GM04504 (cell line): ENCODE measurements at regions not wholly inside any gene's neighbourhood (a gene's known extent, or its start where the extent isn't known, plus 50 kb on each side); places are given as distances from the start of the nearest gene placed in this dataset.

ENCODE experiments used
- DNase-seq: peaks from one replicate; pipeline ENCODE4 v3.0.0-alpha.2; 2012; ENCODE audit warnings: low read depth

DNA sequence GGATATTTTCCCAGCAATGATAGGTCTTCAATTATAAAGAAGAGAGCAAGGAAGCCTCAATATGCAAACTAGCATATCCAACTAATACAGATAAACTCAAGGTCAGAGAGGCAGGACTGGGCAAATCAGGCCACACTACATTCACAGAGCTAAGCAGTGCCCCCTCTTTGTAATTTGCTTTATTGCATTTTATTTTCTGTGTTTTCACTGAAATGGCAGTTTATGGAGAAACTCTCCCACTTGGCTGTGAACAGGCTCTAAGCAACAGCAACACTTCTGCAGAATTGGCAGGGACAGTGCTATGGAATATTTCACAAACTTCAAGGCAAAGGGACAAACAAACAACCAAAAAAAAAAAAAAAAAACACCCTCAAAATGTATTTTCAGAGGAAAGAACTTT lies 93.4 kb upstream of the SOD1 start:
- no peak for DNase-seq

DNA sequence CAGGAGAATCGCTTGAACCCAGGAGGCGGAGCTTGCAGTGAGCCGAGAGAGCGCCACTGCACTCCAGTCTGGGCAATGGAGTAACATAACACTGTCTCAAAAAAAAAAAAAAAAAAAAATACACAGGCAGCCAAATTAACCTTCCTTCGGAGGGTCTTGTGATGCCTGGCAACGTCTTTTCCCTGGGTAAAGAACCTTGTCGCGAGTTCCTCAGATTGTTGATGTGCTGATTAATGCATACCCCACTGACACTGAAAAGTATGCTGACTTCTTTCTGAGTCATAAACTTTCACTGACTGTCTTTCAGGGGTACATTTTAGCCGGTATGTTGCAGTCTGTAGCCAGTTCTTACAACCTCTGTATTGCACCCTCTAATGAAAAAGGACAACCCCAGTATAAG lies 95.1 kb upstream of the SOD1 start:
- no peak for DNase-seq

DNA sequence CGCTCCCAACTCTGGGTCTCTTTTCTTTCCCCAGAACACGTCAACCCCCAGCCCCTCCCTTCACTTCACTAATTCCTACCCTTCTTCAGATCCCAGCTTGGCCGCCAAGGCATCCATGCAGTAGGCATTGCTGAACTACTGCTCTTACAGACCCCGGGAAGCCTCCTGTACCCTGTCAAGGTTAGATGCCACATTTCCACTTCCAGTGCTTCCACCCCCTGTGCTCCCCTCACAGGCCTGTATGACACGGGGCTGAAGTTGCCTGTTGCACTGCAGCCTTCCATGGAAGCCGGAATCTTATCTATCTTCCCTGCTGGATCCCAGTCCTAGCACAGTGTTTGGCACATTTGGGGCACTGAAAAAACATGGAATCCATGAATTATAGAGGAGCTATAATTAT lies 99.0 kb upstream of the SOD1 start:
- DNase-seq = no peak

DNA sequence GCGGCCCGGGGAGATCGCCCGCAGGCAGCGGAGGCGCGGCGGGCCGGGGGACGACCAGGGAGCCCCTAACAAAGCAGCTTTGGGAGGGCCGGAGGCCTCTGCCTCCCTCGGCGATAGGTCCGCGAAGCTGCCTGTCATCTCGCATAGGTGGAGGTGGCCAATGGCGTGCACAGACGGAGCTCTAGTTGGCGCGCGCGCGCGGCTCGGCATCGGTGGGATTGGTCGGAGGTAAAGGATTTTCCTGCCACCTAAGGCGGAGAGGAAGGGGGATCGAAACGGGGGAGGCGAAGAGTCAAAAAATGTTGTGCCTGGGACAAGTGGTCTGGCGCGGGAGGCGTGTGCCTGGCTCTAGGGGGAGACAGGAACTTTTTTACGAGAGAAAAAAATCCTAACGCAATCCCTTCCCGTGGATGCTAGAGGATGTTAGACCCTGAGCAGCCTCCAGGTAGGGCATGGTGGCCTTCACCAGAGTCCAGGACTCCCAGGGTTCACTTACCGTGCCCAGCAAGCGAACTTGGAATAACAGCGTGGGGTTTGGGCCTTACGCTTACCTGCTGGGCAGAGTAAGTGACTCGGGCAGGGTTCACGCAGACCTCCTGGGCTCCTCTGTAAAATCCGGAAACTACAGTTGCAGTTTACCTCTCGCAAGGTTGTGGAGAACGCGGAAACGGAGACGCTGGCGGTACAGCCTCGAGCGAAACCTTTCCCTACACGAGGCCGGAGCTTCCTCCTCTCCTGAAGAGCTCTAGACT lies 99.9 kb upstream of the SOD1 start:
- peak; percentile 12 for DNase-seq

DNA sequence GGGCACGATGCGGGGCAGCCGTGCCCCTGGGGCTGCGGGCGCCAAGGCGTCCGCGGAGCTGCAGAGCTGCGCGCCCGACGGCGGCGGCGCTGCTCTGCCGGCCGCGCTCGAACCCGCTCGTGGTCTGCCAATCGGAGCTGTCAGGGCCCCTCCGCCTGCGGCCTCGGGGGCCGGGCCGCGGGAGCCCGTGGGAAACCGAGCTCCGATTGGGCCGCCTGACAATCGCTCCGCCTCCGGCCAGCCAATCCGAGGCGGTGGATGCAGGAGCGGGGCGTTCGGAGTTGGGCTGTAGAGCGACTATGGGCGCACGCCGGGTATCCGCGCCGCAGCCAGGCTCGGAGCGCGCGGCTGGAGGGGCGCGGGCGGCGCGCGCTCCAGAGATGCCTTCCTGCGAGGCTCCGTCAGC lies 100.5 kb upstream of the SOD1 start:
- peak; percentile 1 for DNase-seq

DNA sequence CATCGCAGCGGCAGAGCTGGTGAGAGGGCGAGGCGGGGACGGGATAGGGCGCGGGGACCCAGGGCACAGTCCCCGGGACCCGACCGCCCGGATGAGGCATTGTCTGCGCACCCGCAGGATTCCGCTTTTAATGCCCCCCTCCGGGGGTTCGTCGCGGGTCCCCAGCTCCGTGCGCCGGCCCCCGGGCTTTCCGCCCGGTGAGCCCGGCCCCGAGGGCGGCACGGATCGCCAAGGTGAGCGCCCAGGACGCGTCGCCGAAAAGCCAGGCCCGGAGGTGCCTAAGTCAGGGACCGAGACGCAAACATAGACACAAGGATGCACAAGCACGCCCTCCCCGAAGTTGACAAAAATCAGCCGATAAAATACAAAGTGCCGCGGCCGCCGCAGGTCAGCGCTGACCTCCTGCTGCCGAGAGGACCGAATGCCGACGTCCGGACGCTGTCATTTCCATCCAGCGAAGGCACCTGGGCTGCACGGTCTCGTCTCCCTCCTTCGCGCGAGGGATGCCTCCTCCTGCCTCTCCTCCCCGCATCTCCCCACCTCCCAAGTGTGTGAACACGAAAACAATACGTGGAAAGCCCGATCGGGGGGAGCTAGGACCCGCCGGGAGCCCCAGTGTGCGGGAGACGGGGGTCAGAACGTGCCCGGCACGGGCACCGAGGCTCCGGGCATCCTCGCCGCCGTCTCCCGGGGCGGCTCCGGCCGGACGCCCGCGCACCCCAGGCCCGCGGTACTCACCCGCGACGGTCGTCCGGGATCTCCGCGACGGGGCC lies 101.1 kb upstream of the SOD1 start:
- no peak for DNase-seq

DNA sequence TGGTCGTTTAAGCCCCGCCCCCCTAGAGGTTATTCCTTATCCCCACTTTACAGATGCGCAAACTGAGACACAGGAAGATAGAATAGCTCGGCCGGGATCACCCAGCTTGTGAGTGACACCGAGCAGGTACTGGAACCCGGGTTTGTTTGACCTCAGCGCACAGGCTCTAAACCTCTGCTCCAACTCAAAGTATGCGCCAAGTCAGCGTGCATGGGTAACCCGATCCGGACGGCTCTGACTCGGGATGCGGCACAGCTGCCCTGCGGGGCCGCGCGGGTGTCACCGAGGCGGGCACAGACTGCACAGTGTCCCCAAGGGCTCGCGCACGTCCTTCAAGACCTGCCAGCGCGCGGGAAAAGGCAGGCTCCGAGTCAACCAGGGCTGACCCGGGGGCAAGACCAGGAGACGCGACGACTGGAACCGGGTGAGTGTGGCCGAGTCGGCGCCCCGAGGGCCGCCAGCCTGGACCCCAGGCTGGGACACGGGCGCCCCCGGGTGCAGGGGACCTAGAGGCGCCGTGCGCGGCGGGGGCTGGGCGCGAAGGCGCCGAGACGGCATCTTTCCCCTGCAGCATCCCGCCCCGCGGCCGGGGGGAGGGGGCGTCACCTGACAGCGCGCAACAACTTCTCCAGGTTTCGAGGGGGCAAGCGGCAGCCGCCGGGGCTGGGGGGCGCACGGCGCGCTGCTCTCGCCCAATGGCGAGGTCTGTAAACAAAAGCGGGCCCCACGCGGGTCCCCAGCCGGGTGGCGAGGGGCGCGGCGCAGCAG lies 101.9 kb upstream of the SOD1 start:
- no peak for DNase-seq

DNA sequence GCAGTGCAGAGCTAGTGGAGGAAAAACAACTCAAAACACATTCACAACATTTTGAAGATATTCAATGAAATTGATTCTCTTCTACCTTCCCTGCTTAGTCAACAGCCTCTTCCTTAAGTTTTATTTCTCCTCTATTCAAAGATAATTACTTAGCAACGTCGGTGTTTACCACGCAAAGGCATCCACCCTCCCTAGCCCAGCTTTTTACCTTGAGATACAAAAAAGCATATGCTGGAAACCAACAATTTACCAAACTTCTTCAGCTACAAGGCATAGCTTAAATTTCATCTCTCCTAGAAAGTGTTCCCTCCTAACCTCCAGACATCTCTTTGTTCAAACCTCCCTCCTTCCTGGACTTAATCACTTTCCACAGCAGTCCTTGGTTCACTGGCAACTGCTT lies 102.8 kb upstream of the SOD1 start:
- DNase-seq = no peak

DNA sequence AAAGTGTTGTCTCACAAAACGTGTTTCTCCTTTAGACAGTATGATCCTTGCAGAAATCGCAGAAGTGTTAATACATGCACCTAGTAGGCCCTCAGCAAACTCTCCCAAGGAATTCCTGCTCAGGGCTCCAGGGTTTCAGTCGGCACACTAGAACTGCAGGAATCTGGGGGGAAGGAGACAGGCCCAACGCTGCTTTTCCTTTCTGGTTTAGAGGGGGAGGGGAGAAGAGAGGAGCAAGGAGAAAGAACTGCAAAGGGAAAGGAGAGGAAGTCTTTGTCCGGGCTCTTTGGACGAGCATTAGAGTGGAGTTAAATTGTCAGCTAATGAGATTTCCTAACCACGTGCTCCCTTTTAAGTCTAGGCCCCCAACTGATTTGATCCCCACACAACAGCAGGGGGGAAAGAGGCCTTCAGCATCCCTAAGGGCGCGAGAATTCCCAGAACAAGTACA lies 103.7 kb upstream of the SOD1 start:
- DNase-seq = no peak

DNA sequence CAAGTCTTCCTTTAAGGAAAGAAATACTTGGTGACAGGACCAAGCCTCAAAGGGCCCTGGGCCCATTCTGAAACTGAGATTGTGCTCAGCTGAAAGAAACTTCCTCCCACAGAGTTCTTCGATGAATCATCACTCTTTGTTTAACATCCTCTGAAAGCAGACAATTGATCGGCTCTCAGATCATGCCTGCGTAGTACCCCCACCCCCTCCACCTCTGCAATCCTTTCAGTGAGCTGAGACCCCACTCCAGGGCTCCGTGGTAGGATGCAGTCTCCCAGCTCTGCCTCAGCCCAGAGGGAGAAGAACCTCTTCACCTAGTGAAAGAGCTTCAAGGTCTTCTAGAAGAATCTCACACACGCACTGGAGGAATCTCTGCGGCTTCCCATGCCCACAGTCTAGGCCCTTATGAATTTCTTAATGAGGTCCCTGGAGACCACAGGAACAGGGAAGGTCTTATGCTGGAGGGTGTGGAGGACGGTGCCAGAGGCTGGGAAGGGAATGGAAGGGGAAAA lies 104.9 kb upstream of the SOD1 start:
- no peak for DNase-seq

DNA sequence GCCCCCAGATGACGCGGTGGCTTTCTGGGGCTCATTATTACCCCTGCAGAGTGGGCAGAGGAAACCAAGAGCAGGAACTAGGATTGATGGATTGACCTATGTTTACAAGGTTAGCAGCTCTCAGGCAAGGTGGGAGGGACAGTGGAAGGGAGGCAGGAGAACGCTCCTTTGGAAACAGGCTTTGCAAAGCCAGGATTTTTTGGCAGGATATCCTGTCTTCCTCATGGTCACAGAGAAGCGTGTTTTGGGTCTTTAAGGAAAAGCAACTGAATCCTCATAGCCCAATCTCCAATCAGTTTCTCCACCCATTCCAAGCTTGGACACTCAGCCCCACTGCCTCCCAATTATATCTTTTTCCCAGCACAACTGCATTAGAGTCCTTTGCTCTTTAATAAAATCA lies 105.6 kb upstream of the SOD1 start:
- DNase-seq = no peak

DNA sequence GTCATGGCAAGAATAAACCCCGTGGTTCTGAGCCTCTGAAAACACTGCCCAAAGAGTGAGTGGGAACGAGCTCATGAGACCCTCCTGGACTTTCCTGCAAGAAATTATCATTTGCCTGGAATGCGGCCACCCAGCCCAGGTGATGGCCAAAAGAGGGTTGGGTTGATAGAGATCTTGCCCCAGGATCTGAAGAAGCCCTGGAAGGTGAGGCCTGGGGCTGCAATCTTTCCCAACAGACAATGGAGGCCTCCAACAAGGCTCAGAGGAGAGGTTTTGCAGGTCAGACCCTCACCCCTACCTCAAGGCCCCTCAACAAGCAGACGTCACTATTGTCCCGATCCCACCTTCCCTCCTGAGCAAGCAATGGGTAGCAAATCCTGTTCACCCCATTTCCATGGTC lies 106.0 kb upstream of the SOD1 start:
- DNase-seq = no peak

DNA sequence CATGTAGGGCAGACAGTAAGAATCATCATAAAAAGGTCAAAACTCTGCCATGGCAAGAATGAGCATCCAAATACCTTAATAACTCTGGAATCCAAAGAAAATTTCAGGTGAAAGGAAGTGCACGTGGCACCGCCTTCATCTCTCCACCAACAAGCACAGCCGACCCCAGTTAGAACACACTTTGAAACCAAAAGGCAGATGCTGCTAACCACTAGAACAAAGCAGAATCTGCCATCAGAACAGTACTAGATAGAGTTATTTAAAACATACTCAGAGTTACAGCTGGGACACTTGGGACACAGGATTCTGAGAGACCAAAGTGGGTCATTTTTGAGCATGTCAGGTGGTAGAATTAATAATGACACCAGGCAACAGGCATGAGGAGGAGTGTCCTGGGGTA lies 106.7 kb upstream of the SOD1 start:
- DNase-seq = no peak

DNA sequence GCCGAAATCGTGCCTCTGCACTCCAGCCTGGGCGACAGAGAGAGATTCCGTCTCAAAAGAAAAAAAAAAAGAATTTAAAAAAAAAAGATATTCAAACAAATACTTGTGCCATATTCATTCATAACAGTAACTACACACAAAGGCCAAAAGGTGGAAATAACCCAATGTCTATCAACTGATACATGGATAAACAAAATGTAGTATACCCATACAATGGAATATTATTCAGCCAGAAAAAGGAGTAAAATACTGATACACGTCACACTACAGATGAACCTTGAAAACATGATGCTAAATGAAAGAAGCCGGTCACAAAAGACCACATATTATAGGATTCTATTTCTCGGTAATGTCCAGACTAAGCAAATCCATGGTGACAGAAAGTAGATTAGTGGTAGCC lies 109.4 kb upstream of the SOD1 start:
- DNase-seq = no peak

DNA sequence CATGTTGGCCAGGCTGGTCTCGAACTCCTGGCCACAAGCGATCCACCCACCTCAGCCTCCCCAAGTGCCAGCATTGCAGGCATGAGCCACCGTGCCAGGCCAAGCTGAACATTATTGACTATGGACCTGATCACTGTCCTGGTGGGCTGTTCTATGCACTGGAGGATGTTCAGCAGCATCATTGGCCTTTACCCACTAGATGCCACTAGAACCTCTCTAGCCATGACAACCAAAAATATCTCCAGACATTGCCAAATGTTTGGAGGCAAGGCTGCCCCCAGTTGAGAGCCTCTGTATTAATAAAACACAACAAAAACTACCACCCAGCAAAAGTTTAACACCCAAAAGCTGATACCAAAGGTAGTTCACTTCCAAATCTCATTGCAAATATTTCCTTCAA lies 110.8 kb upstream of the SOD1 start:
- DNase-seq = no peak

DNA sequence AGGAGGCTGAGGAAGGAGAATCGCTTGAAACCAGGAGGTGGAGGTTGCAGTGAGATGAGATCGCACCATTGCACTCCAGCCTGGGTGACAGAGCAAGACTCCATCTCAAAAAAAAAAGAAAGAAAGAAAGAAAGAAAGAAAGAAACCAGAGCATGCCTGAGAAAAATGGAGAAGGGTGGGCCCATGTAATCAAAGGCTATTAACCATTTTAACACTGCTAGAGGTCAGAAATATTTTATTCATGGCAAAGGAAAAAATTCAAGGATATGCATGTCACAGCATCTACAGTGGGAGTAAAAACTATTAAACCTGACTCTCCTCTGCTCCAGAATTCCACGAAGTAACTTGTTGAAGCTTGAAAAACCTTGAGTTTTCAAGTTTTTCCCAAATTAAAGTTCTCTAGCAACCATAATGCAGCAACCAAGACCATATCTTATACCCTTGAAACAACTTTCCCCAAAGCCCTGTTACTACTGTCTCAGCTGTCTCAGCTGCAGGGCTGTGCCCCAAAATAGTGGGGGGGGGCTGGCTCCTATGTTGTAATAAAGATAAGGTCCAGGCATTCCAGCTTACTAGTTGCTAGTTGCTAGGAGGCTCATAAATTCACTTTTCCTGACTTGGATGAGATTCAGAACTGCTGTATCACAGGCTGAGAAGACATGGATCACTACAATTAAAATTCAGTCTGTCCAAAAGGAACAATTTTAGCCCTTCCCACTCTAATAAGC lies 112.9 kb upstream of the SOD1 start:
- no peak for DNase-seq

DNA sequence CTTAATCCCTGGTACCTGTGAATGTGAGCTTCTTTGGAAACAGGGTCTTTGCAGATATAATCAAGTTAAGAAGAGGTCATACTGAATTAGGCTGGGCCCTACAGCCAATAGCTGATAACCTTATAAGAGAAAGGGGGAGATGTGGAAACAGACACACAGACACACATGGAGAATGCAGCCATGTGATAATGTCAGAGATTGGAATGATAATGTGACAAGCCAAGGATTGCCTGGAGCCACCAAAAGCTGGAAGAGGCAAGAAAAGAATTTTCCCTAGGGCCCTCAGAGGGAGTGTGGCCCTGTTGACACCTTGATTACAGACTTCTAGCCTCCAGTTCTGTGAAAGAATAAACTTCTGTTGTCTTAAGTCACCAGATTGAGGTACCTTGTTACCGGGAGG lies 114.5 kb upstream of the SOD1 start:
- no peak for DNase-seq

DNA sequence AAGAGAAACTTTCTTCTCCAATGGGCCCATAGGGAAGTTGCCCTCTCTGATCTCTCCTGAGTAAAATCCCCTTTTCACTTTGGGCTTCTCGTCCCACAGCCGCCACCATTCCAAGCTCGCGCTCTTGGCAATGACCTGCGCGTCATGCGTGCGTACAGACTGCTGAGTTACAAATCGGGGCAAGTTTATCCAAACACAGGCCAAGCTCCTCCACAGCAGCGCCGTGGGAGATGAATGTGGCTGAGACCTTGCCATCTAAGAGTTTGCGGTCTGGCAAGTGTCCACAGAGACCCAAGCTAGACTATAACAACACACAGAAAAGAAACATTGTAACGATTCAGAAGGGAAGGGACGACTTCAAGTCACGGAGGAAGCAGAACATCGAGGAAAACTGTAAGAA lies 116.3 kb upstream of the SOD1 start:
- no peak for DNase-seq

DNA sequence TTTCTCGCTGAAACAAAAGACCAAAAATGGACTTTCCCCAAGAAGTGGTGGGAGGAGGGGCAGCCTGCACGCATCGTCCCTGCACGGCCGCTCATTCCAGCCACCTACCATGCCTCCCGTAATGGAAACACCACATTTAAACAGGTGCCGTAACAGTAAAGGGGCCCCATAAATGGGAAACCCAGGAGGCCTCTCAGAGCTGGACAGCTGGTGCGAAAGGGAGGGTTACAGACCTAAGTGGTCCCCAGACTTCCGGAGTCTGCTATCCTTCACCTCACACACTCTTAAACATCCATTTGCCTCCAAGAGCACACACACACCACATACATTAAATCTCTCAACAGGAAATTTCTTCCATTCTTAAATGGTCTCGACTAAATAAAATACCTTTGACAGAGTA lies 120.7 kb upstream of the SOD1 start:
- DNase-seq = no peak

DNA sequence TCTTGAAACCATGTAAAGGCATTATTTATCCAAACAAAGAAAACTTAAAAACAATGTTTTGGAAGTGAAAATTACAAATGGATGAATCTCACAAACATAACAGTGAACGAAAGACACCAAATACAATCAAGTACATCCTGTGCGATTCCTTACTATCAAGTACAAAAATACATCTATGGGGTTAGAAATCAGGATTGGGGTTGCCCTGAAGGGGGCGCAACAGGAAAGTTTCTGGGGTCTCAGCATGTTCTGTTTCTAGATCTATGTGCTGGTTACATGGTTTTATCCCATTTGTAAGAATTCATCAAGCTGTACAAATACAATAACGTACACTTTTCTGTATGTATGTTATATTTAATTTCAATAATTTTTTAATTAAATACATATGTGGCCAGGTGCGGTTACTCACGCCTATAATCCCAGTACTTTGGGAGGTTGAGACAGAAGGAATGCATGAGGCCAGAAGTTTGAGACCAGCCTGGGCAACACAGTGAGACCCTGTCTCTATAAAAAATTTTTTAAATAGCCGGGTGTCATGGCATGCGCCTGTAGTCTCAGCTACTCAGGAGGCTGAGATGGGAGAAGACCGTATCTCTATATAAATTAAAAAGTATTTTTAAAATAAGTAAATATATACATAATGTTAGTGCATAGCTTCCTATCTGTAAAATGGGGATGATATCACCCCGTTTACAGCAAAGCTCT lies 121.5 kb upstream of the SOD1 start:
- DNase-seq = no peak

DNA sequence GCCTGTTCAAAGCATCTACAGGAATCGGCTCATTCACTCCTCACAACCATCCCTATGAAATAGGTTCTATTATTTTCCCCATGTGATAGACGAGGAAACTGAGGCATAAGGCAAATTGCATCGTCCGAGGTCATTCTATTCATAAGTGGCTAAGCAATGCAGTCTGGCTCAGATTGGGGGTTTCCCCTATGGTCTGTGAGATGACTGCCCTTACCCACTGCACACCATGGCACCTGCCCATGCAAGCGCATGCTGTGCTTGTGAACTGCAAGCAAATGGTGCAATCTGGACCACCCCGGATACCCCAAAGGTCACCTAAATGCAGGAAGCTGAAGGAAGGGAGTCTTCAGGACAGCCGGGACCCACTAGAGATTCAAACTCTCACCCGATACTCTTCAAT lies 123.4 kb upstream of the SOD1 start:
- DNase-seq = no peak
